HG03066 (cell line): ENCODE measurements at regions not wholly inside any gene's neighbourhood (a gene's known extent, or its start where the extent isn't known, plus 50 kb on each side); places are given as distances from the start of the nearest gene placed in this dataset.
"Not testable (repeated sequence)": the region's sequence is repeated elsewhere in the genome, so short reads cannot be mapped to it uniquely, and the experiment has no call there.

ENCODE experiments used
- ATAC-seq: cut with Tn5 transposase; IDR thresholded peaks from one replicate; pipeline ENCODE4 v1.9.1; 2021; ENCODE audit warnings: low read depth; ENCODE audit not compliant: unreplicated experiment

- ATAC-seq = no peak
Measured at GRCh38 chr3:158882445-158882844, 80.6 kb downstream of the MFSD1 start.

- no peak for ATAC-seq
Measured at GRCh38 chr3:158896729-158897128, 94.9 kb downstream of the MFSD1 start.

- no peak for ATAC-seq
Measured at GRCh38 chr3:158906749-158907148, 104.9 kb downstream of the MFSD1 start.

GRCh38 chr3:158908187-158908734 is 106.4 kb downstream of the MFSD1 start:
- no peak for ATAC-seq

- ATAC-seq = no peak
Measured at GRCh38 chr3:158909870-158910269, 108.0 kb downstream of the MFSD1 start.

GRCh38 chr3:158911586-158911985 is 109.7 kb downstream of the MFSD1 start:
- ATAC-seq = no peak

GRCh38 chr3:158912188-158912587 is 110.3 kb downstream of the MFSD1 start:
- ATAC-seq = no peak

GRCh38 chr3:158912621-158913020 is 110.8 kb downstream of the MFSD1 start:
- ATAC-seq = no peak

GRCh38 chr3:158916111-158916510 is 114.3 kb downstream of the MFSD1 start:
- no peak for ATAC-seq

GRCh38 chr3:158918008-158918407 is 116.2 kb downstream of the MFSD1 start:
- ATAC-seq = peak; percentile 80

- ATAC-seq = no peak
Measured at GRCh38 chr3:158918451-158918850, 116.6 kb downstream of the MFSD1 start.

GRCh38 chr3:158920371-158920770 is 118.5 kb downstream of the MFSD1 start:
- ATAC-seq = no peak

- no peak for ATAC-seq
Measured at GRCh38 chr3:158925021-158925420, 123.2 kb downstream of the MFSD1 start.

- ATAC-seq = no peak
Measured at GRCh38 chr3:158925828-158926494, 124.1 kb downstream of the MFSD1 start.

- no peak for ATAC-seq
Measured at GRCh38 chr3:158935846-158936245, 134.0 kb downstream of the MFSD1 start.

GRCh38 chr3:158936530-158937113 is 134.8 kb downstream of the MFSD1 start:
- no peak for ATAC-seq

GRCh38 chr3:158950178-158950901 is 148.5 kb downstream of the MFSD1 start:
- no peak for ATAC-seq

- ATAC-seq = no peak
Measured at GRCh38 chr3:158953131-158953530, 151.3 kb downstream of the MFSD1 start.

GRCh38 chr3:158954420-158954819 is 152.6 kb downstream of the MFSD1 start:
- no peak for ATAC-seq

GRCh38 chr3:158957777-158958176 is 155.9 kb downstream of the MFSD1 start:
- not testable (repeated sequence) for ATAC-seq

- ATAC-seq = no peak
Measured at GRCh38 chr3:158958873-158959272, 157.0 kb downstream of the MFSD1 start.

GRCh38 chr3:158961471-158961870 is 159.6 kb downstream of the MFSD1 start:
- no peak for ATAC-seq
